HepG2 (cell line): ENCODE measurements at regions not wholly inside any gene's neighbourhood (a gene's known extent, or its start where the extent isn't known, plus 50 kb on each side); places are given as distances from the start of the nearest gene placed in this dataset.

Source experiments
- ATAC-seq: fragments of 200-7000 bp; cut with Tn5 transposase; 3 replicates; pipeline ENCODE4 v1.9.1; 2020; ENCODE audit warnings: mild to moderate bottlenecking, moderate library complexity
- BruUV-seq: library from RNA; stranded (reverse); fragments of 400-500 nt; replicated peaks from 2 replicates; lab custom pipeline; 2021; lab: Mats Ljungman, UMichigan
- CTCF ChIA-PET: fragments of 300-600 bp; formaldehyde crosslinking; extraction: SDS; loops from one replicate; lab custom pipeline; 2021; ENCODE audit warnings: low total read pairs, inconsistent platforms, low intra/inter-chr PET ratio; lab: Yijun Ruan, JAX
- POLR2A ChIA-PET: fragments of 350-600 bp; sonication (Branson Sonifier 250); formaldehyde crosslinking; loops from one replicate; lab custom pipeline; 2020; ENCODE audit warnings: antibody characterized with exemption, inconsistent platforms; lab: Yijun Ruan, JAX
- DNase-seq: peaks from one replicate; pipeline ENCODE4 v3.0.0-alpha.2; 2015; ENCODE audit warnings: low spot score
- FAIRE-seq: peaks from 3 replicates; lab custom pipeline; 2011; peaks lifted over from hg19 to GRCh38; lab: Jason Lieb, UNC
- H2AFZ ChIP-seq: one replicate; pipeline ENCODE4 v1.6.1; 2011; ENCODE audit warnings: low read length, inconsistent platforms
- H3K27ac ChIP-seq: fragments of 300-600 bp; 3 replicates; pipeline ENCODE4 v1.8.0; 2011; ENCODE audit warnings: mixed run types, mild to moderate bottlenecking, mixed read lengths, low read length, inconsistent platforms; ENCODE audit not compliant: insufficient read depth; ENCODE audit errors: extremely low read length
- H3K27me3 ChIP-seq, 2 experiments: fragments of 200-600 bp in 1 of 2; 2 replicates in 1 of 2; 3 replicates in 1 of 2; pipeline versions ENCODE4 v1.6.0 to v1.8.0; 2011; ENCODE audit warnings: low read length in 2 of 2, mild to moderate bottlenecking in 2 of 2, moderate library complexity in 2 of 2, inconsistent platforms in 1 of 2; ENCODE audit not compliant: insufficient read depth in 2 of 2, control insufficient read depth in 1 of 2
- H3K36me3 ChIP-seq, 2 experiments: fragments of 200-600 bp in 1 of 2; replicated peaks in 1 of 2; 2 replicates in 1 of 2; 3 replicates in 1 of 2; pipeline versions ENCODE4 v1.5.1 to v1.8.0; 2011; ENCODE audit warnings: low read length in 2 of 2, inconsistent platforms in 1 of 2; ENCODE audit not compliant: insufficient read depth in 2 of 2, control insufficient read depth in 1 of 2
- H3K4me1 ChIP-seq: 2 replicates; pipeline ENCODE4 v1.5.1; 2012; ENCODE audit warnings: low read length, inconsistent platforms; ENCODE audit not compliant: insufficient read depth
- H3K4me2 ChIP-seq: 2 replicates; pipeline ENCODE4 v1.6.0; 2011; ENCODE audit warnings: low read depth, low read length, inconsistent platforms
- H3K4me3 ChIP-seq, 3 experiments: fragments of 200-600 bp in 1 of 3; sonication (generic), shearing (Covaris generic) in 1 of 3; replicated peaks in 1 of 3; 2 replicates each; pipeline ENCODE4 v1.5.1; 2011 to 2016; ENCODE audit warnings: low read length in 3 of 3, inconsistent platforms in 2 of 3, low read depth in 2 of 3, mild to moderate bottlenecking in 2 of 3, control low read depth in 1 of 3, mixed read lengths in 1 of 3; ENCODE audit not compliant: insufficient read depth in 1 of 3
- H3K79me2 ChIP-seq: one replicate; pipeline ENCODE4 v1.6.1; 2011; ENCODE audit warnings: low read length, inconsistent platforms; ENCODE audit not compliant: insufficient read depth
- H3K9ac ChIP-seq: 2 replicates; pipeline ENCODE4 v1.6.0; 2011; ENCODE audit warnings: mild to moderate bottlenecking, low read depth, low read length, inconsistent platforms; ENCODE audit not compliant: insufficient read depth
- H3K9me3 ChIP-seq: 2 replicates; pipeline ENCODE4 v1.5.1; 2012; ENCODE audit warnings: mild to moderate bottlenecking, low read length
- H4K20me1 ChIP-seq: 2 replicates; pipeline ENCODE4 v1.6.0; 2011; ENCODE audit warnings: inconsistent platforms, mild to moderate bottlenecking, low read length, moderate library complexity; ENCODE audit not compliant: insufficient read depth
- GZF1 ChIP-seq: sonication (generic); formaldehyde crosslinking; IDR thresholded peaks from 2 replicates; pipeline ENCODE4 v1.5.1; 2020; ENCODE audit warnings: mild to moderate bottlenecking, missing genetic modification reagents
- HOXA5 ChIP-seq: sonication (generic); formaldehyde crosslinking; IDR thresholded peaks from 2 replicates; pipeline ENCODE4 v1.4.0; 2020; ENCODE audit warnings: missing genetic modification reagents
- IRF2 ChIP-seq: IDR thresholded peaks from 2 replicates; pipeline ENCODE4 v1.6.1; 2018; ENCODE audit warnings: missing genetic modification reagents, missing compliant biosample characterization
- ISL2 ChIP-seq: sonication (generic); formaldehyde crosslinking; IDR thresholded peaks from 2 replicates; pipeline ENCODE4 v1.5.0; 2020; ENCODE audit warnings: missing genetic modification reagents
- ISX ChIP-seq: sonication (generic); formaldehyde crosslinking; conservative IDR thresholded peaks from 2 replicates; pipeline ENCODE4 v1.5.0; 2020; ENCODE audit warnings: missing genetic modification reagents
- MIXL1 ChIP-seq: IDR thresholded peaks from 2 replicates; pipeline ENCODE4 v1.6.1; 2016
- NR0B2 ChIP-seq: sonication (generic); formaldehyde crosslinking; IDR thresholded peaks from 2 replicates; pipeline ENCODE4 v1.4.0; 2020; ENCODE audit warnings: mild to moderate bottlenecking, missing genetic modification reagents
- ZBTB4 ChIP-seq: sonication (generic); formaldehyde crosslinking; IDR thresholded peaks from 2 replicates; pipeline ENCODE4 v1.4.0; 2020; ENCODE audit warnings: missing genetic modification reagents, mild to moderate bottlenecking, borderline replicate concordance
- ZMAT3 ChIP-seq: sonication (generic); formaldehyde crosslinking; conservative IDR thresholded peaks from 2 replicates; pipeline ENCODE4 v1.7.0; 2021; ENCODE audit warnings: missing genetic modification reagents
- ZNF230 ChIP-seq: sonication (generic); formaldehyde crosslinking; IDR thresholded peaks from 2 replicates; pipeline ENCODE4 v1.4.0; 2020; ENCODE audit warnings: mild to moderate bottlenecking, missing genetic modification reagents
- ZNF235 ChIP-seq: sonication (generic); formaldehyde crosslinking; IDR thresholded peaks from 2 replicates; pipeline ENCODE4 v1.8.1; 2023; ENCODE audit warnings: mild to moderate bottlenecking, missing genetic modification reagents, borderline replicate concordance
- WGBS: methylation state at CpG from one replicate; pipeline ENCODE4 v1.1.6; 2017; ENCODE audit warnings: low lambda C conversion rate; 5-methylcytosine and 5-hydroxymethylcytosine counted together
- in situ Hi-C: cut with HindIII; loops from 2 replicates; pipeline ENCODE4 v1.10.0; 2017; ENCODE audit warnings: low pct_unique_long_range_greater_than_20kb; ENCODE audit not compliant: extremely low pct_ligation_motif_present
- intact Hi-C: fragments of 100-400 bp; cut with micrococcal nuclease; formaldehyde crosslinking; loops from one replicate; pipeline ENCODE4 v1.10.0; 2022; ENCODE audit not compliant: unreplicated experiment
- TF ChIP-seq, protein P1 (sequence below): sonication (generic); formaldehyde crosslinking; IDR thresholded peaks from 2 replicates; pipeline ENCODE4 v1.4.0; 2020; ENCODE audit warnings: missing genetic modification reagents

DNA sequence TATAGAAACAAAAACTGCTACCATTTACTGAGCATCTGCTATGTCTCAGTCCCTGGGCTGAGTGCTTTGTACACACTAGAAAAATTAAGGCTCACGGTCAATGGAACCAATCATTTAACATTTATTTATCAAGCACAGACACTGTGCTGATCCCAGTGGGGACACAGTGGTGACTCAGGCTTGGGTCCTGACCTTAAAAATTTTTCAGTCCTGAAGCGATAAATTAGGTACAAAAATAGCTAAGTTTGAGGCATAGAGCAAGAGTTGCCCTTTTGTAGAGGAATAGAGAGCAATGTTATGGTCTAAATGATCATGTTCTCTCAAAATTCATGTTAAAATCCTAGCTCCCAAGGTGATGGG, 85.1 kb downstream of the CRYGS start:
- ATAC-seq (no peak), FAIRE-seq (no peak), DNase-seq (no peak)
- no peak overlapping the region for H3K4me3 ChIP-seq
- no peaks in the 10 kb centered on the region for H3K36me3 ChIP-seq
- in situ Hi-C loops (no loop called here), intact Hi-C loops (no loop called here)
- H3K27me3 ChIP-seq = peaks cover 0 to 37% of the 10 kb centered on the region in 2 experiments; a peak in 3 of 5 replicates
- H3K4me2 ChIP-seq = no peak overlapping the region
- ChIA-PET POLR2A (no interaction called here), CTCF (no interaction called here)
- H3K9me3 ChIP-seq = no peaks in the 10 kb centered on the region
- H4K20me1 ChIP-seq = no peaks in the 10 kb centered on the region
- no TSS peak for BruUV-seq
- H3K9ac ChIP-seq = no peak overlapping the region
- no peak for TF ChIP-seq IRF2 (CRISPR knock-in tag)
- no peak for TF ChIP-seq ISL2 (CRISPR knock-in tag)
- no peak for TF ChIP-seq ZNF230
- no peak for TF ChIP-seq HOXA5 (CRISPR knock-in tag)
- TF ChIP-seq ZBTB4 = no peak
- no peak for TF ChIP-seq NR0B2
- TF ChIP-seq GZF1 (CRISPR knock-in tag) = no peak
- TF ChIP-seq, protein P1, sequence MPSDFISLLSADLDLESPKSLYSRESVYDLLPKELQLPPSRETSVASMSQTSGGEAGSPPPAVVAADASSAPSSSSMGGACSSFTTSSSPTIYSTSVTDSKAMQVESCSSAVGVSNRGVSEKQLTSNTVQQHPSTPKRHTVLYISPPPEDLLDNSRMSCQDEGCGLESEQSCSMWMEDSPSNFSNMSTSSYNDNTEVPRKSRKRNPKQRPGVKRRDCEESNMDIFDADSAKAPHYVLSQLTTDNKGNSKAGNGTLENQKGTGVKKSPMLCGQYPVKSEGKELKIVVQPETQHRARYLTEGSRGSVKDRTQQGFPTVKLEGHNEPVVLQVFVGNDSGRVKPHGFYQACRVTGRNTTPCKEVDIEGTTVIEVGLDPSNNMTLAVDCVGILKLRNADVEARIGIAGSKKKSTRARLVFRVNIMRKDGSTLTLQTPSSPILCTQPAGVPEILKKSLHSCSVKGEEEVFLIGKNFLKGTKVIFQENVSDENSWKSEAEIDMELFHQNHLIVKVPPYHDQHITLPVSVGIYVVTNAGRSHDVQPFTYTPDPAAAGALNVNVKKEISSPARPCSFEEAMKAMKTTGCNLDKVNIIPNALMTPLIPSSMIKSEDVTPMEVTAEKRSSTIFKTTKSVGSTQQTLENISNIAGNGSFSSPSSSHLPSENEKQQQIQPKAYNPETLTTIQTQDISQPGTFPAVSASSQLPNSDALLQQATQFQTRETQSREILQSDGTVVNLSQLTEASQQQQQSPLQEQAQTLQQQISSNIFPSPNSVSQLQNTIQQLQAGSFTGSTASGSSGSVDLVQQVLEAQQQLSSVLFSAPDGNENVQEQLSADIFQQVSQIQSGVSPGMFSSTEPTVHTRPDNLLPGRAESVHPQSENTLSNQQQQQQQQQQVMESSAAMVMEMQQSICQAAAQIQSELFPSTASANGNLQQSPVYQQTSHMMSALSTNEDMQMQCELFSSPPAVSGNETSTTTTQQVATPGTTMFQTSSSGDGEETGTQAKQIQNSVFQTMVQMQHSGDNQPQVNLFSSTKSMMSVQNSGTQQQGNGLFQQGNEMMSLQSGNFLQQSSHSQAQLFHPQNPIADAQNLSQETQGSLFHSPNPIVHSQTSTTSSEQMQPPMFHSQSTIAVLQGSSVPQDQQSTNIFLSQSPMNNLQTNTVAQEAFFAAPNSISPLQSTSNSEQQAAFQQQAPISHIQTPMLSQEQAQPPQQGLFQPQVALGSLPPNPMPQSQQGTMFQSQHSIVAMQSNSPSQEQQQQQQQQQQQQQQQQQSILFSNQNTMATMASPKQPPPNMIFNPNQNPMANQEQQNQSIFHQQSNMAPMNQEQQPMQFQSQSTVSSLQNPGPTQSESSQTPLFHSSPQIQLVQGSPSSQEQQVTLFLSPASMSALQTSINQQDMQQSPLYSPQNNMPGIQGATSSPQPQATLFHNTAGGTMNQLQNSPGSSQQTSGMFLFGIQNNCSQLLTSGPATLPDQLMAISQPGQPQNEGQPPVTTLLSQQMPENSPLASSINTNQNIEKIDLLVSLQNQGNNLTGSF = no peak
- TF ChIP-seq ZMAT3 (CRISPR knock-in tag) = no peak
- TF ChIP-seq ISX (CRISPR knock-in tag) = no peak
- no peak for TF ChIP-seq ZNF235
- no peak for TF ChIP-seq MIXL1
- no peak overlapping the region for H3K27ac ChIP-seq
- no peaks in the 10 kb centered on the region for H3K79me2 ChIP-seq
- H2AFZ ChIP-seq = no peak overlapping the region
- 25% methylated on average over 2 of the region's 2 CpGs for WGBS
- H3K4me1 ChIP-seq = no peaks in the 10 kb centered on the region
